ENCODE measurements at regions not wholly inside any gene's neighbourhood (a gene's known extent, or its start where the extent isn't known, plus 50 kb on each side); places are given as distances from the start of the nearest gene placed in this dataset.

DNA sequence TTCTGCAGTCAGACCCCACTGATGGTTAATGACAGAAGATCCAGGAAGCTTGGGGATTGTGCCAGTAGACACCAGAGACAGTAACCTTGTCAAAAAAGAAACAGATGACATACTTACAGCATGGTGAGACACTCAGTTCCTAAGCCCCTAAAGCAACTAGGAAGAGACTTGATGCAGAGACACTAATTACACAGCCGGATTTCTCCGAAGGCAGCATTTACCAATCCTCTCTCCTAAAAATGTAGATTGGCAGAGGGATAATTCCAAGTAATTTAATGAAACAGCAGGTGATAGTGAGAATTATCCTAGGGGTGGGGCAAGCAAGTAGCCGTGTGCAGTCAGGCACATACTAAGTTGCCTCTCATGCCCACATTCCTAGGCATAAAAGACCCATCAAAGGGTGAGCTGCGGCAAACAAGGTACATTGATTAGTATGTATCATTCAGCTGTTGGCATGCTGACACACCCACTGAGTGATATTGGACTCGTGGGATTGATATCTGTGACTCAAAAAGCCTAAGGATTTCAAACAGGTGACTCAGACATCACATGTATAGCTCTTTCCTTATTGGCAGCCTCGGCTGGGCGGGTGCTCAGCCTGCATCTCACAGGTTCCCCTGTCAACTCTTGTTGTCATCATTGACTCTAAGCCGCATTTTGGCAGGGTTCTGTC lies 296.7 kb upstream of the ATP5MC3 start:
- no peak for DNase-seq (ENCODE audit: extremely low read depth, low read depth)

DNA sequence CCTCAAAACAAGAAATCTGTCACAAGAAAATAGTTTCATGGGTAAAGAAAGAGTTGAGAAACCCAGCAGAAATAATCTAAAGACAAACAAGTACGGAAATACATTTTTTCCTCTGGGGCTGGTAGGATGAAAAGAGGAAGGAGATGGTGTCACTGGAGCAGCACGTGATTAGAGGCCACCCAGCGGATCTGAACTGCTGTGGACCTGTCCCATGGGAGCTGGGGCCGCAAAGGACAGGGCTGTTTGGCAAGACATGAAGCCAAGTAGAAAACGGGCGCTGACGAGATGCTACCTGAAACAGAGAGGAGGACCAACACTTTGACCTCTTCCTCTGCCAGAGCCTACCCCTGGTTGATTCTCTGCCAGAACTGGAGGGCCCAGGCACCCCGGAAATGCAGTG lies 295.4 kb upstream of the ATP5MC3 start:
- no peak for DNase-seq (ENCODE audit: extremely low read depth, low read depth)

- no peak for DNase-seq (ENCODE audit: extremely low read depth, low read depth)
Measured at GRCh38 chr2:175476374-175476773, 294.9 kb upstream of the ATP5MC3 start.

GRCh38 chr2:175475130-175475529 lies 293.6 kb upstream of the ATP5MC3 start:
- no peak for DNase-seq (ENCODE audit: extremely low read depth, low read depth)

DNA sequence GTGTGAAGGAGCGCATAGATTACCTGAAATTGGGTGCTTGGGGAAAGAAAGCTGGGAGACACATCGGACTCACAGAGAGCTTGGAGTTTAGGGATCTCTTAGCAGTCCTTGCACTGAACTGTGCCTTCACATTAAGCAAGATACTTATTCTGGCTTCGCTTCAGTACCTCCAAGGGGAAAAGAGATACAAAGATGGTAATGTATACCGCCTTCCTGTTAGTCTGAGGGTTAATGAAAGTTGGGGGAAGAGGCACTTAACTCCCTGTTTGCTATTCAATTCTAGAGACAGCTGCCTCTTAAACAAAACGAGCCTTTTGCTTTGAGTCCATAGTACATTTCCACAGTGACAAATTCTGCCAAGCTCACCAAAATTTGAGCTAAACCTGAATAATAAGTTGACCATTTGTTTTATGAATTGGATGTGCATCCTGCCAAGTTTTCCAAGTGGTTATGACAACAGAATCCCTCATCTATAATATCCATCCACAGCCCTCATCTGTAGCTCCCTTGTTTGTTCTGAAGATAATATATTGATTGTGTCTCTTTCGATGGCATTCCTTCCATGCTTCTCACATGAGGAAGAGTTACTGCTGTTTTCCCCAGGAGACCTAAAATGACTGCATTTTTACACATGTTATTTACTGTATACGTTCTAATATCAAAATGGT lies 287.1 kb upstream of the ATP5MC3 start:
- no peak for DNase-seq (ENCODE audit: extremely low read depth, low read depth)

- no peak for DNase-seq (ENCODE audit: extremely low read depth, low read depth)
Measured at GRCh38 chr2:175465101-175465500, 283.6 kb upstream of the ATP5MC3 start.

GRCh38 chr2:175464311-175464670 lies 282.8 kb upstream of the ATP5MC3 start:
- DNase-seq (ENCODE audit: extremely low read depth, low read depth): no peak

- DNase-seq (ENCODE audit: extremely low read depth, low read depth): no peak
Measured at GRCh38 chr2:175463589-175464310, 282.2 kb upstream of the ATP5MC3 start.

- no peak for DNase-seq (ENCODE audit: extremely low read depth, low read depth)
Measured at GRCh38 chr2:175463169-175463568, 281.7 kb upstream of the ATP5MC3 start.

GRCh38 chr2:175462246-175462645 lies 280.7 kb upstream of the ATP5MC3 start:
- DNase-seq (ENCODE audit: extremely low read depth, low read depth): no peak

GRCh38 chr2:175461839-175462238 lies 280.3 kb upstream of the ATP5MC3 start:
- no peak for DNase-seq (ENCODE audit: extremely low read depth, low read depth)

DNA sequence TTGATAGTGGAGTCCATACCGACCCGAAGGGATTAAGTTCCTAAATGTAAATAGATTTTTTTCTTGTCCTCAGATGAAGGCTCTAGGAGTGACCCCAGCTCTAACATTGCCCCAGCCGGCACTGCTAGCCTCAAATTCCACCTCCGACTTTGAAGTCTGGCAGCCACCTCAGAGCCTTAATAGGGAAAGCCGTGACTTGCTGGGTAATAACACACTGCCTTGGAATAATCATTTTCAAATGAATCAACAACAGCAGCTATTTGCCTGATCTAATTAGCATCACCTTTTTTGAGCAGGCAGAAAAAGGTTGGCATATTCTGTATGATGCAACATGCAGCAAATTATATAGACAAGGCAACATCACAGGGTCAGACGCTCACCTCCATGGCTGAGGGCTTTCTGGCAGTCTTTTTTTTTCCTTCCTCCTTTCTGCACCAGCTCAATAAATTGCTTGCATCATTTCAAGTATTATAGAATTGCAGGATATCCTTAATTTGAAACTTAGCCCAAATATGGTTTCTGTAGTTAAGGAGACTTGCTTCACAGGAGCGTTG lies 276.5 kb upstream of the ATP5MC3 start:
- DNase-seq (ENCODE audit: extremely low read depth, low read depth): no peak

- DNase-seq (ENCODE audit: extremely low read depth, low read depth): no peak
Measured at GRCh38 chr2:175454953-175455389, 273.5 kb upstream of the ATP5MC3 start.

- no peak for DNase-seq (ENCODE audit: extremely low read depth, low read depth)
Measured at GRCh38 chr2:175450029-175450760, 268.7 kb upstream of the ATP5MC3 start.

DNA sequence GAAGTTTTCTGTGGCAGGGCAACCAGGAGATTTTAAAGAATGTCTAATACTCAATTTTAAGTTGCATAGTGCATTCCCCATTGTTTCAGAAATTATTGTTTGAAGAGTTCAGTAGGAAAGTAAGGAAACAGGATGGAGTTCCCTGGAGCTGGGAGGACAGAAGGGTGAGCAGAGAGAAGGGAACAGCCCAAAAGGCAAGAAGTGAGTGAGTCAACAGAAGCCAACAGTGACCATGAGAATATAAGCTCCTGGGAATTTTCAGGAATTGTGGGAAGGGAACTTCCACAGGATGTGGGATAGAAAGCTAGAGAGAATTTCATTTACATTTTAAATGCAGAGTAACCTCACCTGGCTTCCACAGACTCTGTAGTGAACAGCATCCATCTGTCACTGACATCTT lies 268.1 kb upstream of the ATP5MC3 start:
- DNase-seq (ENCODE audit: extremely low read depth, low read depth): no peak

DNA sequence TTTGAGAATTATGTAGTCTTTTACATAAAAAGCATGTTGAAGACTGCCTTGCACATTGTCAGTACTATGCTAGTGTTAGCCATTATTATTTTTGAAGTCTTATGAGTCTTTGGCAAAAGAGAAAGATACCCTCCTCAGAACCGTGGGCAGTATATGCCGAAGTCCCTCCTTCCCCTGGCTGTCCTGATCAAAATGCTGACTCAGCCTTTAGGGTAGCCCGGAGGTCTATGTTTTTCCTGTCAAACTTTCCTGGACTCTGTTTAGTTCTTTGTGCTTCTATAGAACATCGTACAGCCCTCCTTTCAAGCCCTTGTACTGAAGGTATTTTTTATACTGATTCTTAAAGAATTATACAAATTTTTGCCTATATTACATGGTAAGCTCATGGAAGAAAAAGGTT lies 264.7 kb upstream of the ATP5MC3 start:
- no peak for DNase-seq (ENCODE audit: extremely low read depth, low read depth)

GRCh38 chr2:175445281-175445680 lies 263.8 kb upstream of the ATP5MC3 start:
- no peak for DNase-seq (ENCODE audit: extremely low read depth, low read depth)

DNA sequence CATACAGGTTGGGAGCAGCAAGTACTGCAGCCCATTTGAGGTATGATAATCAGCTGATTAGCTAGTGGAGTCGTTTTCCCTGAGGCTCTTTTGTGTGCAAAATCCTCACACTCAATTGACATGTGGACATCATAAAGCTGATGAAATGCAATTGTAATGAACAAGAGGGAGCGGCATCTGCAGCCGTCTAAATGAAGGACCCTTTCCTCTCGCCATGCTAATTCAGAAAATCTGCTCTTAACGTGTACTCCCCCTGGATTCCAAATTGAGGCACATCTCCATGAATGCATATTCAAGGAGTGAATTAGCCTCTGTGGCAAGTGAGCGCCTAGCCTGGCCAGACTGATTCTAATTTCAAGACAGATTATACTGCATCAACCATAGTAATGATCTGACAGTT lies 260.9 kb upstream of the ATP5MC3 start:
- DNase-seq (ENCODE audit: extremely low read depth, low read depth): no peak

DNA sequence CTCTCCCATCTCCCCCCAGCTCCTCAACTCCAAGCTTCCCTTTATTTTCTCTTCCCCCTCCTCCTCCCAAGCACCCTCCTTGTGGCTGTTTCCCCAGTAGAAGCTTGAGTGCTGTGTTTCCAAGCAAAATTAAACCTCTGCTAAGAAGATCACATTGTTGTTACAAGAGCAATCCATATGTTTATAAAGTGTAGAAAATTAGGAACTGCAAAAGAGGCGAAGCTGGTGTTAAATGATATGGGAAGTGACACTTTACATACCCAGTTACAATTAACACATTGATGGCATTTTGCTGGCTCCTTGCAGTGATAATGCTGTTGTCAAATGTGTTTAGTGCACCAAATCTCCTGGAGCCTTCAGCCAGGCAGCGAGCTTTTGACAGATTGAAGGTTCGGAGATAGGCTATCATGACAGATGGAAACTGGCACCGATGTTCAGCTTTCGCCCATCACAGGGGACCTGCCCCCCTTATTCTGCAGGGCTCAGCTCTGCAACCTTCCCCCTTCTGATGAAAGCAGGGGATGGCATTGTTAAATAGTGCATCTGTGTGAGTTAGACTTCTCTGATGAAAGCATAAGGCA lies 259.8 kb upstream of the ATP5MC3 start:
- DNase-seq (ENCODE audit: extremely low read depth, low read depth): no peak

DNA sequence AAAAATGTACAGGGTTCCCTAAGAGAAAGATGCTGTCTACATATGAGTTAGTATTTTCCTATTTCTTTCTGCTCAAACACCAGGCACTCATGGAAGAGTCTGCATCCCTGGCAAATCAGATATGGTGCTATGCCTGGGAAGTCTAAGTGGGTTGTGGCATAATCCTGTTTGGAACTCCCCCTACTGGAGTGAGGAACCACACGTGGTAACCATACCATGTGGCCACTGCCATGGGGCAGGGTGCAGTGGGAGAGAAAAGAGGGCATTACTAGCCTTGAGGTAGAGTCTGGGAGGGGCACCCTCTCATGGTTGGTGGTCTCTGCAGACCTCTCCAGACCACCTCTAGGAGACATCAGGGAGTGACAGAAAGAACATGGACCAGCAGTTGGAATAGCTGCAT lies 257.9 kb upstream of the ATP5MC3 start:
- no peak for DNase-seq (ENCODE audit: extremely low read depth, low read depth)

GRCh38 chr2:175437167-175437566 lies 255.7 kb upstream of the ATP5MC3 start:
- no peak for DNase-seq (ENCODE audit: extremely low read depth, low read depth)
